T47D (cell line): ENCODE measurements at regions not wholly inside any gene's neighbourhood (a gene's known extent, or its start where the extent isn't known, plus 50 kb on each side); places are given as distances from the start of the nearest gene placed in this dataset.
A peak's percentile ranks its signal among the peaks of the same experiment; 100 is the strongest.
"Not testable (repeated sequence)": the region's sequence is repeated elsewhere in the genome, so short reads cannot be mapped to it uniquely, and the experiment has no call there.

Experiments used
- DNase-seq, 2 experiments: peaks; one replicate each; pipeline versions ENCODE4 v3.0.0 to v3.0.0-alpha.2; 2011 to 2012; ENCODE audit warnings: low read depth in 1 of 2, low spot score in 1 of 2
- JUND ChIP-seq: IDR thresholded peaks from 2 replicates; pipeline ENCODE4 v1.6.1; 2012; ENCODE audit warnings: low read depth
- in situ Hi-C: cut with HindIII; loops from 2 replicates; pipeline ENCODE4 v1.10.0; 2016; ENCODE audit warnings: low sequenced_read_pairs, low pct_unique_long_range_greater_than_20kb

- DNase-seq: no peak
- TF ChIP-seq JUND: no peak
- in situ Hi-C loops: no loop called here
Measured at GRCh38 chr1:25126562-25126961, 105.7 kb downstream of the SYF2 start.

- no peak for DNase-seq
Measured at GRCh38 chr1:25123551-25123950, 108.8 kb downstream of the SYF2 start.

GRCh38 chr1:25122747-25123146 lies 109.6 kb downstream of the SYF2 start:
- in situ Hi-C loops: no loop called here
- DNase-seq: no peak
- no peak for TF ChIP-seq JUND

More at GRCh38 chr1:25123551-25123950, 108.8 kb downstream of the SYF2 start:
- in situ Hi-C loops: no loop called here
- no peak for TF ChIP-seq JUND

- in situ Hi-C loops: no loop called here
- TF ChIP-seq JUND: no peak
- no peak for DNase-seq
Measured at GRCh38 chr1:25120281-25120680, 112.0 kb downstream of the SYF2 start.

- no peak for TF ChIP-seq JUND
- no peak for DNase-seq
- in situ Hi-C loops: no loop called here
Measured at GRCh38 chr1:25118546-25118945, 113.8 kb downstream of the SYF2 start.

GRCh38 chr1:25117233-25117823 lies 115.0 kb downstream of the SYF2 start:
- TF ChIP-seq JUND: no peak
- DNase-seq: peak in 1 of 2 experiments; percentile 54
- in situ Hi-C loops: no loop called here

GRCh38 chr1:25116832-25117231 lies 115.5 kb downstream of the SYF2 start:
- DNase-seq: no peak
- in situ Hi-C loops: no loop called here
- TF ChIP-seq JUND: no peak

GRCh38 chr1:25116117-25116516 lies 116.2 kb downstream of the SYF2 start:
- DNase-seq, in situ Hi-C loops: not testable (repeated sequence)

- in situ Hi-C loops: no loop called here
- no peak for TF ChIP-seq JUND
- no peak for DNase-seq
Measured at GRCh38 chr1:25113731-25114130, 118.6 kb downstream of the SYF2 start.

- DNase-seq: no peak
- in situ Hi-C loops: no loop called here
- TF ChIP-seq JUND: no peak
Measured at GRCh38 chr1:25113086-25113485, 119.2 kb downstream of the SYF2 start.

GRCh38 chr1:25112400-25112799 lies 119.9 kb downstream of the SYF2 start:
- in situ Hi-C loops: no loop called here
- DNase-seq: no peak
- TF ChIP-seq JUND: no peak

GRCh38 chr1:25111706-25112105 lies 120.6 kb downstream of the SYF2 start:
- DNase-seq: no peak
- in situ Hi-C loops: no loop called here
- TF ChIP-seq JUND: no peak

- TF ChIP-seq JUND: no peak
- in situ Hi-C loops: no loop called here
Measured at GRCh38 chr1:25110485-25110884, 121.8 kb downstream of the SYF2 start.

GRCh38 chr1:25110036-25110435 lies 122.3 kb downstream of the SYF2 start:
- no peak for TF ChIP-seq JUND
- no peak for DNase-seq
- in situ Hi-C loops: no loop called here

More at GRCh38 chr1:25110485-25110884, 121.8 kb downstream of the SYF2 start:
- DNase-seq: no peak

GRCh38 chr1:25109531-25109951 lies 122.8 kb downstream of the SYF2 start:
- DNase-seq: no peak
- in situ Hi-C loops: no loop called here
- TF ChIP-seq JUND: no peak
